ENCODE measurements at regions not wholly inside any gene's neighbourhood (a gene's known extent, or its start where the extent isn't known, plus 50 kb on each side); places are given as distances from the start of the nearest gene placed in this dataset.
"Not testable (repeated sequence)": the region's sequence is repeated elsewhere in the genome, so short reads cannot be mapped to it uniquely, and the experiment has no call there.

- H3K9ac ChIP-seq (ENCODE audit: low read depth in 1 of 2, low read length in 2 of 2): no peak overlapping the region
- no peak for DNase-seq (ENCODE audit: low spot score)
- no peak overlapping the region for H3K27ac ChIP-seq (ENCODE audit: low read depth in 1 of 2, low read length in 2 of 2)
- H3K4me1 ChIP-seq (ENCODE audit: control insufficient read depth in 4 of 4, insufficient read depth in 4 of 4, low read length in 3 of 4): no peaks in the 10 kb centered on the region
- H3K36me3 ChIP-seq (ENCODE audit: control insufficient read depth in 4 of 4, insufficient read depth in 3 of 4, low read depth in 1 of 4, low read length in 3 of 4): no peaks in the 10 kb centered on the region
- 70% methylated on average over 3 of the region's 3 CpGs for WGBS
- H3K4me3 ChIP-seq (ENCODE audit: low read depth in 1 of 3, low read length in 3 of 3): no peak overlapping the region
- TF ChIP-seq GABPA (IDR thresholded peaks at IDR 0.05 in 1 of 2, conservative IDR thresholded peaks at IDR 0.05 in 1 of 2) (no peak), CTCF (IDR thresholded peaks at IDR 0.05; ENCODE audit: low read depth, low read length, missing input control) (no peak), NR2F2 (IDR thresholded peaks at IDR 0.05) (no peak), ZBTB33 (IDR thresholded peaks at IDR 0.05) (no peak), TAF1 (conservative IDR thresholded peaks at IDR 0.05) (no peak), MAX (IDR thresholded peaks at IDR 0.05) (no peak), YY1 (IDR thresholded peaks at IDR 0.05) (no peak)
- no peaks in the 10 kb centered on the region for H3K27me3 ChIP-seq (ENCODE audit: control insufficient read depth in 4 of 4, insufficient read depth in 4 of 4, low read length in 3 of 4)
- peaks cover 0 to 3% (median under 1%) of the 10 kb centered on the region in 4 donors for H3K9me3 ChIP-seq (ENCODE audit: control insufficient read depth in 4 of 4, low read length in 3 of 4)
Measured at GRCh38 chr3:106355873-106356272, 487.1 kb upstream of the CBLB start.

- 83% methylated on average over 3 of the region's 3 CpGs for WGBS
- TF ChIP-seq RXRA (IDR thresholded peaks at IDR 0.05) (no peak), RAD21 (IDR thresholded peaks at IDR 0.05) (no peak), ZBTB33 (IDR thresholded peaks at IDR 0.05) (no peak), FOXA2 (IDR thresholded peaks at IDR 0.05) (no peak)
- Histone ChIP-seq H3K4me1 (ENCODE audit: control insufficient read depth in 4 of 4, insufficient read depth in 4 of 4, low read length in 3 of 4) (no peaks in the 10 kb centered on the region), H3K27me3 (ENCODE audit: control insufficient read depth in 4 of 4, insufficient read depth in 4 of 4, low read length in 3 of 4) (no peaks in the 10 kb centered on the region), H3K4me3 (ENCODE audit: low read depth in 1 of 3, low read length in 3 of 3) (no peak overlapping the region), H3K27ac (ENCODE audit: low read depth in 1 of 2, low read length in 2 of 2) (no peak overlapping the region), H3K36me3 (ENCODE audit: control insufficient read depth in 4 of 4, insufficient read depth in 3 of 4, low read depth in 1 of 4, low read length in 3 of 4) (no peaks in the 10 kb centered on the region), H3K9me3 (ENCODE audit: control insufficient read depth in 4 of 4, low read length in 3 of 4) (peaks cover 0 to 3% (median 2%) of the 10 kb centered on the region in 4 donors), H3K9ac (ENCODE audit: low read depth in 1 of 2, low read length in 2 of 2) (no peak overlapping the region)
- no peak for DNase-seq (ENCODE audit: low spot score)
Measured at GRCh38 chr3:106359692-106360091, 490.9 kb upstream of the CBLB start.

- not testable (repeated sequence) for H3K4me3 ChIP-seq (ENCODE audit: low read depth in 1 of 3, low read length in 3 of 3); H3K9me3 ChIP-seq (ENCODE audit: control insufficient read depth in 4 of 4, low read length in 3 of 4); DNase-seq (ENCODE audit: low spot score); H3K4me1 ChIP-seq (ENCODE audit: control insufficient read depth in 4 of 4, insufficient read depth in 4 of 4, low read length in 3 of 4); H3K27ac ChIP-seq (ENCODE audit: low read depth in 1 of 2, low read length in 2 of 2); H3K27me3 ChIP-seq (ENCODE audit: control insufficient read depth in 4 of 4, insufficient read depth in 4 of 4, low read length in 3 of 4); H3K36me3 ChIP-seq (ENCODE audit: control insufficient read depth in 4 of 4, insufficient read depth in 3 of 4, low read depth in 1 of 4, low read length in 3 of 4); H3K9ac ChIP-seq (ENCODE audit: low read depth in 1 of 2, low read length in 2 of 2)
- 96% methylated on average over 1 of the region's 1 CpG for WGBS
Measured at GRCh38 chr3:106360901-106361300, 492.1 kb upstream of the CBLB start.

All from liver (tissue), 8 donors.